HUES6 (cell line): ENCODE measurements at regions not wholly inside any gene's neighbourhood (a gene's known extent, or its start where the extent isn't known, plus 50 kb on each side); places are given as distances from the start of the nearest gene placed in this dataset.

Experiments used
- H3K27ac ChIP-seq: 2 replicates; pipeline ENCODE4 v1.7.0; 2013; ENCODE audit warnings: low read depth, mild to moderate bottlenecking, low read length, inconsistent platforms
- H3K27me3 ChIP-seq: 2 replicates; pipeline ENCODE4 v1.6.1; 2013; ENCODE audit warnings: low read length; ENCODE audit not compliant: control insufficient read depth, insufficient read depth
- H3K36me3 ChIP-seq: 2 replicates; pipeline ENCODE4 v1.6.1; 2013; ENCODE audit warnings: low read length; ENCODE audit not compliant: control insufficient read depth, insufficient read depth
- H3K4me1 ChIP-seq: 2 replicates; pipeline ENCODE4 v1.6.1; 2013; ENCODE audit warnings: low read length; ENCODE audit not compliant: control insufficient read depth, insufficient read depth
- H3K4me3 ChIP-seq: 2 replicates; pipeline ENCODE4 v1.5.1; 2013; ENCODE audit warnings: low read depth, low read length
- H3K9ac ChIP-seq: one replicate; pipeline ENCODE4 v1.6.1; 2013; ENCODE audit warnings: mild to moderate bottlenecking, low read length
- H3K9me3 ChIP-seq: 2 replicates; pipeline ENCODE4 v1.6.1; 2013; ENCODE audit warnings: low read depth, low read length; ENCODE audit not compliant: control insufficient read depth, insufficient read depth

- no peak overlapping the region for H3K4me3 ChIP-seq
- H3K9me3 ChIP-seq, result no peaks in the 10 kb centered on the region
Measured at GRCh38 chr2:138217975-138218374, 253.7 kb downstream of the HNMT start.

GRCh38 chr2:138218397-138218796 is 254.1 kb downstream of the HNMT start:
- Histone ChIP-seq H3K9me3 (no peaks in the 10 kb centered on the region), H3K36me3 (no peaks in the 10 kb centered on the region), H3K9ac (no peak overlapping the region), H3K27me3 (no peaks in the 10 kb centered on the region), H3K4me1 (peaks cover 9% of the 10 kb centered on the region), H3K4me3 (no peak overlapping the region), H3K27ac (no peak overlapping the region)

More at GRCh38 chr2:138217975-138218374, 253.7 kb downstream of the HNMT start:
- H3K27me3 ChIP-seq, result no peaks in the 10 kb centered on the region
- no peak overlapping the region for H3K9ac ChIP-seq
- H3K36me3 ChIP-seq, result no peaks in the 10 kb centered on the region
- no peak overlapping the region for H3K27ac ChIP-seq
- H3K4me1 ChIP-seq, result peaks cover 9% of the 10 kb centered on the region

GRCh38 chr2:138219961-138220360 is 255.7 kb downstream of the HNMT start:
- Histone ChIP-seq H3K4me1 (peaks cover 9% of the 10 kb centered on the region), H3K9ac (no peak overlapping the region), H3K9me3 (no peaks in the 10 kb centered on the region), H3K4me3 (no peak overlapping the region), H3K27me3 (no peaks in the 10 kb centered on the region), H3K27ac (no peak overlapping the region), H3K36me3 (no peaks in the 10 kb centered on the region)

GRCh38 chr2:138221358-138221757 is 257.1 kb downstream of the HNMT start:
- Histone ChIP-seq H3K4me1 (peaks cover 9% of the 10 kb centered on the region), H3K4me3 (no peak overlapping the region), H3K36me3 (no peaks in the 10 kb centered on the region), H3K9me3 (no peaks in the 10 kb centered on the region), H3K27ac (no peak overlapping the region), H3K9ac (no peak overlapping the region), H3K27me3 (no peaks in the 10 kb centered on the region)

- Histone ChIP-seq H3K9me3 (no peaks in the 10 kb centered on the region), H3K9ac (no peak overlapping the region), H3K27ac (no peak overlapping the region), H3K27me3 (no peaks in the 10 kb centered on the region), H3K4me1 (no peaks in the 10 kb centered on the region; the same call in 1 of the 2 replicates), H3K4me3 (no peak overlapping the region), H3K36me3 (no peaks in the 10 kb centered on the region)
Measured at GRCh38 chr2:138223319-138223718, 259.0 kb downstream of the HNMT start.

GRCh38 chr2:138227195-138227594 is 262.9 kb downstream of the HNMT start:
- Histone ChIP-seq H3K27me3 (no peaks in the 10 kb centered on the region), H3K9ac (no peak overlapping the region), H3K4me1 (peaks cover 9% of the 10 kb centered on the region; the same call in 1 of the 2 replicates), H3K4me3 (no peak overlapping the region), H3K27ac (no peak overlapping the region), H3K36me3 (no peaks in the 10 kb centered on the region), H3K9me3 (no peaks in the 10 kb centered on the region)

- Histone ChIP-seq H3K4me3 (no peak overlapping the region), H3K9ac (no peak overlapping the region), H3K36me3 (no peaks in the 10 kb centered on the region), H3K4me1 (peaks cover 10% of the 10 kb centered on the region; the same call in 1 of the 2 replicates), H3K27ac (no peak overlapping the region), H3K9me3 (no peaks in the 10 kb centered on the region), H3K27me3 (no peaks in the 10 kb centered on the region)
Measured at GRCh38 chr2:138228101-138228500, 263.8 kb downstream of the HNMT start.

- H3K27ac ChIP-seq, result no peak overlapping the region
- no peak overlapping the region for H3K9ac ChIP-seq
- H3K4me1 ChIP-seq, result peaks cover 20% of the 10 kb centered on the region; the same call in 1 of the 2 replicates
- H3K27me3 ChIP-seq, result no peaks in the 10 kb centered on the region
- H3K9me3 ChIP-seq, result no peaks in the 10 kb centered on the region
- no peak overlapping the region for H3K4me3 ChIP-seq
- no peaks in the 10 kb centered on the region for H3K36me3 ChIP-seq
Measured at GRCh38 chr2:138234265-138234664, 267.3 kb upstream of the SPOPL start.

GRCh38 chr2:138235041-138235440 is 266.5 kb upstream of the SPOPL start:
- Histone ChIP-seq H3K9me3 (no peaks in the 10 kb centered on the region), H3K4me3 (no peak overlapping the region), H3K27ac (0 out of 2 replicates have a peak overlapping the region, but pooled peaks have one; percentile 31), H3K4me1 (peaks cover 20% of the 10 kb centered on the region; the same call in 1 of the 2 replicates), H3K9ac (no peak overlapping the region), H3K27me3 (no peaks in the 10 kb centered on the region), H3K36me3 (no peaks in the 10 kb centered on the region)

- no peaks in the 10 kb centered on the region for H3K9me3 ChIP-seq
- no peaks in the 10 kb centered on the region for H3K36me3 ChIP-seq
- no peak overlapping the region for H3K27ac ChIP-seq
Measured at GRCh38 chr2:138236142-138236541, 265.4 kb upstream of the SPOPL start.

GRCh38 chr2:138237667-138238384 is 263.7 kb upstream of the SPOPL start:
- no peak overlapping the region for H3K4me3 ChIP-seq
- H3K4me1 ChIP-seq, result peaks cover 10% of the 10 kb centered on the region; the same call in 1 of the 2 replicates
- H3K9me3 ChIP-seq, result no peaks in the 10 kb centered on the region
- no peak overlapping the region for H3K27ac ChIP-seq
- H3K36me3 ChIP-seq, result no peaks in the 10 kb centered on the region
- no peak overlapping the region for H3K9ac ChIP-seq
- H3K27me3 ChIP-seq, result no peaks in the 10 kb centered on the region

More at GRCh38 chr2:138236142-138236541, 265.4 kb upstream of the SPOPL start:
- Histone ChIP-seq H3K27me3 (no peaks in the 10 kb centered on the region), H3K9ac (no peak overlapping the region), H3K4me3 (no peak overlapping the region), H3K4me1 (peaks cover 20% of the 10 kb centered on the region; the same call in 1 of the 2 replicates)
